Neural cell (in vitro differentiated cells): ENCODE measurements at regions not wholly inside any gene's neighbourhood (a gene's known extent, or its start where the extent isn't known, plus 50 kb on each side); places are given as distances from the start of the nearest gene placed in this dataset.

Experiments
- H2AFZ ChIP-seq: fragments of 200-600, 300-800 bp; sonication (generic), shearing (Covaris generic); 2 replicates; pipeline ENCODE4 v1.6.0; 2014; ENCODE audit warnings: low read depth, mild to moderate bottlenecking, antibody characterized with exemption, low read length, moderate library complexity
- H3F3A ChIP-seq: fragments of 200-600 bp; shearing (Covaris generic); 2 replicates; pipeline ENCODE4 v1.6.1; 2016; ENCODE audit warnings: mild to moderate bottlenecking, moderate library complexity, mixed read lengths, antibody characterized with exemption, low read length; ENCODE audit not compliant: insufficient read depth, poor library complexity, severe bottlenecking
- H3K27ac ChIP-seq: fragments of 200-600, 300-800 bp; sonication (generic), shearing (Covaris generic); 2 replicates; pipeline ENCODE4 v1.5.1; 2014; ENCODE audit warnings: mild to moderate bottlenecking, low read length, moderate library complexity
- H3K27me3 ChIP-seq: fragments of 300-800, 200-600 bp; sonication (generic), shearing (Covaris generic); 2 replicates; pipeline ENCODE4 v1.6.0; 2014; ENCODE audit warnings: mild to moderate bottlenecking, low read depth, low read length, moderate library complexity; ENCODE audit not compliant: insufficient read depth
- H3K36me3 ChIP-seq: fragments of 300-800, 200-600 bp; sonication (generic), shearing (Covaris generic); 2 replicates; pipeline ENCODE4 v1.5.1; 2014; ENCODE audit warnings: mild to moderate bottlenecking, antibody characterized with exemption, low read length, moderate library complexity; ENCODE audit not compliant: insufficient read depth
- H3K4me2 ChIP-seq: fragments of 300-800, 200-600 bp; sonication (generic), shearing (Covaris generic); 2 replicates; pipeline ENCODE4 v1.6.0; 2014; ENCODE audit warnings: mild to moderate bottlenecking, low read length
- H3K4me3 ChIP-seq: fragments of 300-800, 200-600 bp; sonication (generic), shearing (Covaris generic); 2 replicates; pipeline ENCODE4 v1.5.1; 2014; ENCODE audit warnings: mild to moderate bottlenecking, low read length, moderate library complexity
- H3K79me2 ChIP-seq: fragments of 200-600 bp; shearing (Covaris generic); replicated peaks from 2 replicates; pipeline ENCODE4 v1.6.0; 2014; ENCODE audit warnings: mild to moderate bottlenecking, low read length, moderate library complexity; ENCODE audit not compliant: insufficient read depth
- H3K9ac ChIP-seq: fragments of 300-800, 200-600 bp; sonication (generic), shearing (Covaris generic); 2 replicates; pipeline ENCODE4 v1.6.1; 2016; ENCODE audit warnings: mild to moderate bottlenecking, low read length, mixed read lengths
- H3K9me2 ChIP-seq: fragments of 200-600 bp; shearing (Covaris generic); 2 replicates; pipeline ENCODE4 v1.6.1; 2016; ENCODE audit warnings: mild to moderate bottlenecking, low read length, mixed read lengths; ENCODE audit not compliant: insufficient read depth
- H3K9me3 ChIP-seq: fragments of 200-600, 300-800 bp; sonication (generic), shearing (Covaris generic); 2 replicates; pipeline ENCODE4 v1.6.1; 2016; ENCODE audit warnings: mild to moderate bottlenecking, mixed run types, low read length, moderate library complexity, mixed read lengths
- H4K20me1 ChIP-seq: fragments of 200-600 bp; shearing (Covaris generic); 2 replicates; pipeline ENCODE4 v1.6.1; 2016; ENCODE audit warnings: mild to moderate bottlenecking, mixed run types; ENCODE audit not compliant: insufficient read depth
- EP300 ChIP-seq: fragments of 450-650 bp; conservative IDR thresholded peaks from 2 replicates; pipeline ENCODE4 v1.6.1; 2014; ENCODE audit warnings: antibody characterized with exemption, mild to moderate bottlenecking, moderate library complexity; ENCODE audit not compliant: poor library complexity, severe bottlenecking
- EZH2 ChIP-seq: fragments of 200-600, 300-800 bp; shearing (Covaris generic), sonication (generic); IDR thresholded peaks from 2 replicates; pipeline ENCODE4 v1.6.1; 2014; ENCODE audit warnings: antibody characterized with exemption, low read length, borderline replicate concordance, mild to moderate bottlenecking; ENCODE audit not compliant: insufficient read depth, poor library complexity, severe bottlenecking
- MXI1 ChIP-seq: fragments of 450-650 bp; conservative IDR thresholded peaks from 2 replicates; pipeline ENCODE4 v1.6.1; 2014; ENCODE audit warnings: antibody characterized with exemption, mild to moderate bottlenecking; ENCODE audit not compliant: poor library complexity, severe bottlenecking
- POLR2AphosphoS5 ChIP-seq: IDR thresholded peaks from 2 replicates; pipeline ENCODE4 v1.6.1; 2012
- RAD21 ChIP-seq: fragments of 450-650 bp; conservative IDR thresholded peaks from 2 replicates; pipeline ENCODE4 v1.6.1; 2014; ENCODE audit warnings: antibody characterized with exemption, mild to moderate bottlenecking, moderate library complexity
- SMC3 ChIP-seq: fragments of 450-650 bp; conservative IDR thresholded peaks from 2 replicates; pipeline ENCODE4 v1.6.1; 2014; ENCODE audit warnings: antibody characterized with exemption, mild to moderate bottlenecking, moderate library complexity; ENCODE audit not compliant: poor library complexity
- TAF1 ChIP-seq: IDR thresholded peaks from 2 replicates; pipeline ENCODE4 v1.6.1; 2012; ENCODE audit warnings: low read depth
- TF ChIP-seq, protein P1 (sequence below): fragments of 450-650 bp; IDR thresholded peaks from 2 replicates; pipeline ENCODE4 v1.5.1; 2014; ENCODE audit warnings: antibody characterized with exemption, mild to moderate bottlenecking, moderate library complexity; ENCODE audit not compliant: poor library complexity, severe bottlenecking
- TF ChIP-seq, protein P2 (sequence below): IDR thresholded peaks from 2 replicates; pipeline ENCODE4 v1.6.1; 2012; ENCODE audit warnings: borderline replicate concordance

DNA sequence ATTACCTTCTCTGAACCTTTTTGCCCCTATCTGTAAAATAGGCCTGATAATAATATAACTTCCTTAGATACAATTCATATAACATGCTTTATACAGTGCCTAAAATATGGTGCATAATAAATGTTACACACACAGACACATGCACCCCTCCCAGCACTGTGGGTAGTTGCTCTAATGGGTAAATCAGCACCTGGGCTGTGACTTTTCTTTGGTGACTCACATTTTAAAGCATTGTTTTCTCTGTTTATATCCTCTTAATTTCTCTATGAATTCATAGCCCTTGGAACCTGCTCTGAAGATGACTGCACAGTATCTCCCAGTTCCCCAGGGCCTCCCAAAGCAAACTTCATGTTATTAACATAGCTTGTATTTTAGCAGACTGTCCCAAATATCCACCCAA is 248.2 kb upstream of the TNP1 start:
- Histone ChIP-seq H3K4me2 (no peak overlapping the region), H3K9me3 (no peaks in the 10 kb centered on the region), H3K27ac (no peak overlapping the region), H3K36me3 (no peaks in the 10 kb centered on the region), H2AFZ (no peak overlapping the region), H3K27me3 (no peaks in the 10 kb centered on the region), H3F3A (no peaks in the 10 kb centered on the region), H3K9ac (no peak overlapping the region), H3K79me2 (no peaks in the 10 kb centered on the region), H3K9me2 (no peaks in the 10 kb centered on the region), H3K4me3 (no peak overlapping the region), H4K20me1 (no peaks in the 10 kb centered on the region)
- TF ChIP-seq RAD21 (no peak), EP300 (no peak), SMC3 (no peak), EZH2 (no peak), POLR2AphosphoS5 (no peak)

DNA sequence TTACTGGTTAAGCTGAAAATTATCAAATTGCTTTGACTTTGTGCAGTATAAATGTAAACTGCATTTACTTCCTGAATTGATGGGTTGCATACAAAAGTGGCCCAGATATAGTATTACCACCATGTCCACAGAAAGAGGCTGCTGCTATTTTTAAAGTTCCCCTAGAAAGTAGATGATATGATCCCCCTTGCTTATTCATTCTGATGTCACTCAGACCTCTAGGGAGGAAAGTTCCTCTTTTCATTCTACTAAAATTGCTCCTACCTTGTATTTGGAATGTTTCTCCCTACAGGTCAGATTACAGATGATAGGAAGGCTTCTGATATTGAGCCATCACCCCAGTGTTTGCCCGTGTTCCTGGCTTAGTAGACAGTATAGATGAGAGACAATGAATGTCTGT is 247.6 kb upstream of the TNP1 start:
- H3K9me2 ChIP-seq: no peaks in the 10 kb centered on the region
- no peaks in the 10 kb centered on the region for H4K20me1 ChIP-seq
- TF ChIP-seq POLR2AphosphoS5: no peak
- no peak for TF ChIP-seq MXI1
- TF ChIP-seq SMC3: no peak
- no peak for TF ChIP-seq TAF1
- H3K79me2 ChIP-seq: no peaks in the 10 kb centered on the region
- H3K27me3 ChIP-seq: no peaks in the 10 kb centered on the region
- H3K27ac ChIP-seq: no peak overlapping the region
- no peaks in the 10 kb centered on the region for H3F3A ChIP-seq
- no peak overlapping the region for H3K9ac ChIP-seq
- no peak overlapping the region for H3K4me2 ChIP-seq
- H3K36me3 ChIP-seq: no peaks in the 10 kb centered on the region
- H3K9me3 ChIP-seq: no peaks in the 10 kb centered on the region
- no peak overlapping the region for H2AFZ ChIP-seq
- H3K4me3 ChIP-seq: no peak overlapping the region

DNA sequence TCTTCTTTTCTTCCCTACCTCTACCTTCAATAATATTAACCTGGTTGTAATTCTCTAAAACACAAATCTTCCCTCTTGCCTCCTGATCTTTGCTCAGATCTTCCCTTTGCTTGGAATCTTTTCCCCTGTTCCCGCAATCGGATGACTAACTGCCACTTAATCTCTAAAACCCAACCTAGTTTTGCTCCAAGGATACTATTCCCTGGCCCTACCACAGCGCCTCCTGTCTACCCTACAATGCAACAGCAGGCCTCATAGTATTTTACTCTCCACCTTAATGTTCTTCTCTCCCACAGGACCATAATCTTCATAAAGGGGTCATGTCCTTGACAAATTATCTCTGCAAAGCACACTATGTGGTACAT is 246.8 kb upstream of the TNP1 start:
- no peaks in the 10 kb centered on the region for H3K36me3 ChIP-seq
- no peaks in the 10 kb centered on the region for H3F3A ChIP-seq
- no peak overlapping the region for H3K4me2 ChIP-seq
- no peaks in the 10 kb centered on the region for H3K27me3 ChIP-seq
- H3K9me3 ChIP-seq: no peaks in the 10 kb centered on the region
- no peak overlapping the region for H3K9ac ChIP-seq
- no peaks in the 10 kb centered on the region for H3K9me2 ChIP-seq
- no peak overlapping the region for H3K4me3 ChIP-seq
- TF ChIP-seq SMC3 (no peak), TAF1 (no peak), MXI1 (no peak), POLR2AphosphoS5 (no peak), EZH2 (no peak), RAD21 (no peak), EP300 (no peak)
- TF ChIP-seq, protein P1, sequence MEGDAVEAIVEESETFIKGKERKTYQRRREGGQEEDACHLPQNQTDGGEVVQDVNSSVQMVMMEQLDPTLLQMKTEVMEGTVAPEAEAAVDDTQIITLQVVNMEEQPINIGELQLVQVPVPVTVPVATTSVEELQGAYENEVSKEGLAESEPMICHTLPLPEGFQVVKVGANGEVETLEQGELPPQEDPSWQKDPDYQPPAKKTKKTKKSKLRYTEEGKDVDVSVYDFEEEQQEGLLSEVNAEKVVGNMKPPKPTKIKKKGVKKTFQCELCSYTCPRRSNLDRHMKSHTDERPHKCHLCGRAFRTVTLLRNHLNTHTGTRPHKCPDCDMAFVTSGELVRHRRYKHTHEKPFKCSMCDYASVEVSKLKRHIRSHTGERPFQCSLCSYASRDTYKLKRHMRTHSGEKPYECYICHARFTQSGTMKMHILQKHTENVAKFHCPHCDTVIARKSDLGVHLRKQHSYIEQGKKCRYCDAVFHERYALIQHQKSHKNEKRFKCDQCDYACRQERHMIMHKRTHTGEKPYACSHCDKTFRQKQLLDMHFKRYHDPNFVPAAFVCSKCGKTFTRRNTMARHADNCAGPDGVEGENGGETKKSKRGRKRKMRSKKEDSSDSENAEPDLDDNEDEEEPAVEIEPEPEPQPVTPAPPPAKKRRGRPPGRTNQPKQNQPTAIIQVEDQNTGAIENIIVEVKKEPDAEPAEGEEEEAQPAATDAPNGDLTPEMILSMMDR: no peak
- TF ChIP-seq, protein P2, sequence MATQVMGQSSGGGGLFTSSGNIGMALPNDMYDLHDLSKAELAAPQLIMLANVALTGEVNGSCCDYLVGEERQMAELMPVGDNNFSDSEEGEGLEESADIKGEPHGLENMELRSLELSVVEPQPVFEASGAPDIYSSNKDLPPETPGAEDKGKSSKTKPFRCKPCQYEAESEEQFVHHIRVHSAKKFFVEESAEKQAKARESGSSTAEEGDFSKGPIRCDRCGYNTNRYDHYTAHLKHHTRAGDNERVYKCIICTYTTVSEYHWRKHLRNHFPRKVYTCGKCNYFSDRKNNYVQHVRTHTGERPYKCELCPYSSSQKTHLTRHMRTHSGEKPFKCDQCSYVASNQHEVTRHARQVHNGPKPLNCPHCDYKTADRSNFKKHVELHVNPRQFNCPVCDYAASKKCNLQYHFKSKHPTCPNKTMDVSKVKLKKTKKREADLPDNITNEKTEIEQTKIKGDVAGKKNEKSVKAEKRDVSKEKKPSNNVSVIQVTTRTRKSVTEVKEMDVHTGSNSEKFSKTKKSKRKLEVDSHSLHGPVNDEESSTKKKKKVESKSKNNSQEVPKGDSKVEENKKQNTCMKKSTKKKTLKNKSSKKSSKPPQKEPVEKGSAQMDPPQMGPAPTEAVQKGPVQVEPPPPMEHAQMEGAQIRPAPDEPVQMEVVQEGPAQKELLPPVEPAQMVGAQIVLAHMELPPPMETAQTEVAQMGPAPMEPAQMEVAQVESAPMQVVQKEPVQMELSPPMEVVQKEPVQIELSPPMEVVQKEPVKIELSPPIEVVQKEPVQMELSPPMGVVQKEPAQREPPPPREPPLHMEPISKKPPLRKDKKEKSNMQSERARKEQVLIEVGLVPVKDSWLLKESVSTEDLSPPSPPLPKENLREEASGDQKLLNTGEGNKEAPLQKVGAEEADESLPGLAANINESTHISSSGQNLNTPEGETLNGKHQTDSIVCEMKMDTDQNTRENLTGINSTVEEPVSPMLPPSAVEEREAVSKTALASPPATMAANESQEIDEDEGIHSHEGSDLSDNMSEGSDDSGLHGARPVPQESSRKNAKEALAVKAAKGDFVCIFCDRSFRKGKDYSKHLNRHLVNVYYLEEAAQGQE: no peak
- H3K79me2 ChIP-seq: no peaks in the 10 kb centered on the region
- H3K27ac ChIP-seq: no peak overlapping the region
- H2AFZ ChIP-seq: no peak overlapping the region
- H4K20me1 ChIP-seq: no peaks in the 10 kb centered on the region
